ENCODE measurements at regions not wholly inside any gene's neighbourhood (a gene's known extent, or its start where the extent isn't known, plus 50 kb on each side); places are given as distances from the start of the nearest gene placed in this dataset.

DNA sequence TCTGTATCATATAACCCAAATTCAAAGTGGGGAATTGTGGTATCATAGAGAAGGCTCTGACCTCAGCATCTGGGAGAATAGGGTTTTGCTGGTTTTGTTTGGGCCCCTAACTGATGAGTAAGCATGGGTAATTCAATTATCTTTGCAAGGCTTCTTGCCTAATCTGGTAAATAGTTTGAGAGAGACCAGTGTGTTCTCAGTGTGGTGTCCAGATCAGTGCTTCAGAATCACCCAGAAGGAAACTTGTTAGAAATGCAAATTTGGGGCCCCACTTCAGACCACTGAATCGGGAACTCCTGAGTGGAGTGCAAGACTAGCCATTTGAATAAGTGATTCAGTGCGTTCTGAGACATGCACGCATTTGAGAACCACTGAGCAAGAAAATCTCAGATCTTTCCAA, 282.7 kb downstream of the EPHA4 start:
- no TSS peak for BruUV-seq (replicated peaks)
- TF ChIP-seq PTTG1 (tag; IDR thresholded peaks at IDR 0.05; ENCODE audit: low read depth) (no peak), SRF (CRISPR knock-in tag; IDR thresholded peaks at IDR 0.05) (no peak), ZNF75A (CRISPR knock-in tag; IDR thresholded peaks at IDR 0.05) (no peak), NRF1 (conservative IDR thresholded peaks at IDR 0.05 in 1 of 2, IDR thresholded peaks at IDR 0.05 in 1 of 2) (no peak), ZNF282 (CRISPR knock-in tag; IDR thresholded peaks at IDR 0.05) (no peak), LCOR (CRISPR knock-in tag; IDR thresholded peaks at IDR 0.05) (no peak), ZNF184 (CRISPR knock-in tag; IDR thresholded peaks at IDR 0.05) (no peak)
- H3K4me1 ChIP-seq (replicated peaks in 1 of 2; ENCODE audit: control insufficient read depth in 2 of 2, insufficient read depth in 2 of 2, low read length in 2 of 2), result no peaks in the 10 kb centered on the region
- H3K9ac ChIP-seq (ENCODE audit: insufficient read depth in 1 of 2, low read depth in 2 of 2, low read length in 2 of 2), result no peak overlapping the region
- ATAC-seq (no peak), DNase-seq (ENCODE audit: extremely low read depth in 1 of 4, low spot score in 3 of 4) (no peak), FAIRE-seq (no peak)
- no peaks in the 10 kb centered on the region for H3K27me3 ChIP-seq (ENCODE audit: control insufficient read depth in 2 of 2, insufficient read depth in 2 of 2, low read length in 2 of 2)
- no peaks in the 10 kb centered on the region for H3K36me3 ChIP-seq (ENCODE audit: control insufficient read depth, insufficient read depth, low read length)
- H3K4me3 ChIP-seq, result no peak overlapping the region
- H3K9me1 ChIP-seq (ENCODE audit: control insufficient read depth, insufficient read depth, low read length), result no peaks in the 10 kb centered on the region
- 0% methylated on average over 2 of the region's 3 CpGs for WGBS (ENCODE audit: insufficient coverage, low coverage, missing lambda C conversion rate)
- H2AFZ ChIP-seq (ENCODE audit: low read depth, low read length), result no peak overlapping the region
- H3K27ac ChIP-seq (ENCODE audit: extremely low read depth, low read depth, low read length), result no peak overlapping the region
- POLR2A ChIA-PET, result no interaction called here
- no peaks in the 10 kb centered on the region for H3K79me2 ChIP-seq (ENCODE audit: control insufficient read depth, insufficient read depth, low read length)
- H3K9me3 ChIP-seq (replicated peaks; ENCODE audit: control insufficient read depth, insufficient read depth, low read depth, low read length), result no peaks in the 10 kb centered on the region
- in situ Hi-C loops (cut with MboI), result no loop called here
- no peaks in the 10 kb centered on the region for H4K20me1 ChIP-seq (replicated peaks; ENCODE audit: control insufficient read depth, insufficient read depth, low read length)
- intact Hi-C loops (cut with micrococcal nuclease), result no loop called here
- CTCF ChIA-PET (ENCODE audit: low intra/inter-chr PET ratio), result no interaction called here
- H3K4me2 ChIP-seq (ENCODE audit: insufficient read depth, low read length), result no peak overlapping the region

DNA sequence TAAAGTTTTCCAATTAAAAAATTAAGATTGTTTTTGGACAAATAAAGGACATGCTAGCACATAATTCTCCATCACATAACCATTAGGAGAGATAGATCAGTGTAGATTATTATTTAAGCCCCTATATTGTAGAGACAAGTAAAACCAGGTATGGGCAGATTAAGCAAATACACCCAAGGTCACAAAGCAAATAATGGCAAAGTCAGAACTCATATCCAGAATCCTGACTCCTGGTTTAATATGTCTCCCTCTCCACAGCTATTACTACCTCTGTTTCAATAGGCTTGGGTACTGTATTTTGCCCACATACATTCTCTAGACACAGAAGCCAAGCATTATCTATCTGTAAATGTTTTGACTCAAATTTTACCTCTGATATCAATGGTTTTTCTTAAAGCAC, 282.3 kb downstream of the EPHA4 start:
- no peaks in the 10 kb centered on the region for H3K4me1 ChIP-seq (replicated peaks in 1 of 2; ENCODE audit: control insufficient read depth in 2 of 2, insufficient read depth in 2 of 2, low read length in 2 of 2)
- in situ Hi-C loops (cut with MboI), result no loop called here
- no peaks in the 10 kb centered on the region for H3K9me1 ChIP-seq (ENCODE audit: control insufficient read depth, insufficient read depth, low read length)
- no TSS peak for BruUV-seq (replicated peaks)
- H4K20me1 ChIP-seq (replicated peaks; ENCODE audit: control insufficient read depth, insufficient read depth, low read length), result no peaks in the 10 kb centered on the region
- ATAC-seq, result no peak
- no peak overlapping the region for H2AFZ ChIP-seq (ENCODE audit: low read depth, low read length)
- FAIRE-seq, result no peak
- H3K27me3 ChIP-seq (ENCODE audit: control insufficient read depth in 2 of 2, insufficient read depth in 2 of 2, low read length in 2 of 2), result no peaks in the 10 kb centered on the region
- no peak overlapping the region for H3K4me3 ChIP-seq
- no peak for DNase-seq (ENCODE audit: extremely low read depth in 1 of 4, low spot score in 3 of 4)
- H3K9ac ChIP-seq (ENCODE audit: insufficient read depth in 1 of 2, low read depth in 2 of 2, low read length in 2 of 2), result no peak overlapping the region
- H3K36me3 ChIP-seq (ENCODE audit: control insufficient read depth, insufficient read depth, low read length), result no peaks in the 10 kb centered on the region
- no peaks in the 10 kb centered on the region for H3K9me3 ChIP-seq (replicated peaks; ENCODE audit: control insufficient read depth, insufficient read depth, low read depth, low read length)
- H3K27ac ChIP-seq (ENCODE audit: extremely low read depth, low read depth, low read length), result no peak overlapping the region
- H3K79me2 ChIP-seq (ENCODE audit: control insufficient read depth, insufficient read depth, low read length), result no peaks in the 10 kb centered on the region
- intact Hi-C loops (cut with micrococcal nuclease), result no loop called here
- CTCF ChIA-PET (ENCODE audit: low intra/inter-chr PET ratio), result no interaction called here
- POLR2A ChIA-PET, result no interaction called here
- no peak overlapping the region for H3K4me2 ChIP-seq (ENCODE audit: insufficient read depth, low read length)
- TF ChIP-seq EWSR1 (IDR thresholded peaks at IDR 0.05; ENCODE audit: borderline replicate concordance, low read depth, partially characterized antibody) (no peak), SIX5 (IDR thresholded peaks at IDR 0.05; ENCODE audit: borderline replicate concordance in 1 of 2, insufficient read depth in 1 of 2, low read depth in 1 of 2, low read length in 2 of 2) (no peak)
- TF ChIP-seq, protein P1, sequence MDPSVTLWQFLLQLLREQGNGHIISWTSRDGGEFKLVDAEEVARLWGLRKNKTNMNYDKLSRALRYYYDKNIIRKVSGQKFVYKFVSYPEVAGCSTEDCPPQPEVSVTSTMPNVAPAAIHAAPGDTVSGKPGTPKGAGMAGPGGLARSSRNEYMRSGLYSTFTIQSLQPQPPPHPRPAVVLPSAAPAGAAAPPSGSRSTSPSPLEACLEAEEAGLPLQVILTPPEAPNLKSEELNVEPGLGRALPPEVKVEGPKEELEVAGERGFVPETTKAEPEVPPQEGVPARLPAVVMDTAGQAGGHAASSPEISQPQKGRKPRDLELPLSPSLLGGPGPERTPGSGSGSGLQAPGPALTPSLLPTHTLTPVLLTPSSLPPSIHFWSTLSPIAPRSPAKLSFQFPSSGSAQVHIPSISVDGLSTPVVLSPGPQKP (CRISPR knock-in tag; IDR thresholded peaks at IDR 0.05), result no peak
- TF ChIP-seq, protein P2, sequence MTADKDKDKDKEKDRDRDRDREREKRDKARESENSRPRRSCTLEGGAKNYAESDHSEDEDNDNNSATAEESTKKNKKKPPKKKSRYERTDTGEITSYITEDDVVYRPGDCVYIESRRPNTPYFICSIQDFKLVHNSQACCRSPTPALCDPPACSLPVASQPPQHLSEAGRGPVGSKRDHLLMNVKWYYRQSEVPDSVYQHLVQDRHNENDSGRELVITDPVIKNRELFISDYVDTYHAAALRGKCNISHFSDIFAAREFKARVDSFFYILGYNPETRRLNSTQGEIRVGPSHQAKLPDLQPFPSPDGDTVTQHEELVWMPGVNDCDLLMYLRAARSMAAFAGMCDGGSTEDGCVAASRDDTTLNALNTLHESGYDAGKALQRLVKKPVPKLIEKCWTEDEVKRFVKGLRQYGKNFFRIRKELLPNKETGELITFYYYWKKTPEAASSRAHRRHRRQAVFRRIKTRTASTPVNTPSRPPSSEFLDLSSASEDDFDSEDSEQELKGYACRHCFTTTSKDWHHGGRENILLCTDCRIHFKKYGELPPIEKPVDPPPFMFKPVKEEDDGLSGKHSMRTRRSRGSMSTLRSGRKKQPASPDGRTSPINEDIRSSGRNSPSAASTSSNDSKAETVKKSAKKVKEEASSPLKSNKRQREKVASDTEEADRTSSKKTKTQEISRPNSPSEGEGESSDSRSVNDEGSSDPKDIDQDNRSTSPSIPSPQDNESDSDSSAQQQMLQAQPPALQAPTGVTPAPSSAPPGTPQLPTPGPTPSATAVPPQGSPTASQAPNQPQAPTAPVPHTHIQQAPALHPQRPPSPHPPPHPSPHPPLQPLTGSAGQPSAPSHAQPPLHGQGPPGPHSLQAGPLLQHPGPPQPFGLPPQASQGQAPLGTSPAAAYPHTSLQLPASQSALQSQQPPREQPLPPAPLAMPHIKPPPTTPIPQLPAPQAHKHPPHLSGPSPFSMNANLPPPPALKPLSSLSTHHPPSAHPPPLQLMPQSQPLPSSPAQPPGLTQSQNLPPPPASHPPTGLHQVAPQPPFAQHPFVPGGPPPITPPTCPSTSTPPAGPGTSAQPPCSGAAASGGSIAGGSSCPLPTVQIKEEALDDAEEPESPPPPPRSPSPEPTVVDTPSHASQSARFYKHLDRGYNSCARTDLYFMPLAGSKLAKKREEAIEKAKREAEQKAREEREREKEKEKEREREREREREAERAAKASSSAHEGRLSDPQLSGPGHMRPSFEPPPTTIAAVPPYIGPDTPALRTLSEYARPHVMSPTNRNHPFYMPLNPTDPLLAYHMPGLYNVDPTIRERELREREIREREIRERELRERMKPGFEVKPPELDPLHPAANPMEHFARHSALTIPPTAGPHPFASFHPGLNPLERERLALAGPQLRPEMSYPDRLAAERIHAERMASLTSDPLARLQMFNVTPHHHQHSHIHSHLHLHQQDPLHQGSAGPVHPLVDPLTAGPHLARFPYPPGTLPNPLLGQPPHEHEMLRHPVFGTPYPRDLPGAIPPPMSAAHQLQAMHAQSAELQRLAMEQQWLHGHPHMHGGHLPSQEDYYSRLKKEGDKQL (CRISPR knock-in tag; IDR thresholded peaks at IDR 0.05; ENCODE audit: borderline replicate concordance), result no peak

Data from K562 (cell line).